Activated T-cell treated with anti-CD3 and anti-CD28 coated beads, Interleukin-2, amount 50 U/mL, for 4 hours (primary cell): ENCODE measurements at regions not wholly inside any gene's neighbourhood (a gene's known extent, or its start where the extent isn't known, plus 50 kb on each side); places are given as distances from the start of the nearest gene placed in this dataset.

Experiments used
- ATAC-seq, 2 donors: fragments of 200-7000 bp; cut with Tn5 transposase; one replicate each; pipeline ENCODE4 v1.10.0; 2021
- DNase-seq: peaks from one replicate; pipeline ENCODE4 v3.0.0-alpha.2; 2020
- H3K27me3 Mint-ChIP-seq: one replicate; pipeline ENCODE4 v1.8.0; 2021; ENCODE audit warnings: low read depth, mixed read lengths
- H3K36me3 Mint-ChIP-seq: one replicate; pipeline ENCODE4 v1.8.0; 2022; ENCODE audit warnings: mixed read lengths; ENCODE audit not compliant: insufficient read depth
- H3K4me1 Mint-ChIP-seq: one replicate; pipeline ENCODE4 v1.8.0; 2021; ENCODE audit warnings: low read depth, mixed read lengths
- H3K4me3 Mint-ChIP-seq: one replicate; pipeline ENCODE4 v1.8.0; 2021; ENCODE audit warnings: mild to moderate bottlenecking, moderate library complexity, mixed read lengths
- H3K9me3 Mint-ChIP-seq: one replicate; pipeline ENCODE4 v1.8.0; 2021; ENCODE audit warnings: mixed read lengths

GRCh38 chr15:93646193-93646592, 557.2 kb upstream of the RGMA start:
- H3K27me3 Mint-ChIP-seq = peaks cover 5% of the 10 kb centered on the region
- no peaks in the 10 kb centered on the region for H3K36me3 Mint-ChIP-seq
- no peak for ATAC-seq
- H3K4me3 Mint-ChIP-seq = no peak overlapping the region
- no peaks in the 10 kb centered on the region for H3K4me1 Mint-ChIP-seq
- no peak for DNase-seq
- H3K9me3 Mint-ChIP-seq = no peaks in the 10 kb centered on the region

- no peaks in the 10 kb centered on the region for H3K9me3 Mint-ChIP-seq
- no peaks in the 10 kb centered on the region for H3K36me3 Mint-ChIP-seq
- peaks cover 5% of the 10 kb centered on the region for H3K27me3 Mint-ChIP-seq
- no peak for DNase-seq
- no peaks in the 10 kb centered on the region for H3K4me1 Mint-ChIP-seq
- no peak overlapping the region for H3K4me3 Mint-ChIP-seq
- ATAC-seq = no peak
Measured at GRCh38 chr15:93645594-93645993, 556.6 kb upstream of the RGMA start.

GRCh38 chr15:93644595-93644994, 555.6 kb upstream of the RGMA start:
- ATAC-seq (no peak), DNase-seq (no peak)
- Mint-ChIP-seq H3K27me3 (peaks cover 7% of the 10 kb centered on the region), H3K36me3 (no peaks in the 10 kb centered on the region), H3K4me3 (no peak overlapping the region), H3K9me3 (no peaks in the 10 kb centered on the region), H3K4me1 (no peaks in the 10 kb centered on the region)

GRCh38 chr15:93640411-93640962, 551.5 kb upstream of the RGMA start:
- DNase-seq (no peak), ATAC-seq (no peak)
- Mint-ChIP-seq H3K27me3 (peaks cover 8% of the 10 kb centered on the region), H3K36me3 (no peaks in the 10 kb centered on the region), H3K4me3 (no peak overlapping the region), H3K9me3 (no peaks in the 10 kb centered on the region), H3K4me1 (no peaks in the 10 kb centered on the region)

- no peak for ATAC-seq
- H3K9me3 Mint-ChIP-seq = no peaks in the 10 kb centered on the region
- no peaks in the 10 kb centered on the region for H3K36me3 Mint-ChIP-seq
- no peak for DNase-seq
- H3K27me3 Mint-ChIP-seq = no peaks in the 10 kb centered on the region
- H3K4me3 Mint-ChIP-seq = no peak overlapping the region
- no peaks in the 10 kb centered on the region for H3K4me1 Mint-ChIP-seq
Measured at GRCh38 chr15:93631958-93632618, 543.1 kb upstream of the RGMA start.

GRCh38 chr15:93619597-93619996, 530.6 kb upstream of the RGMA start:
- no peaks in the 10 kb centered on the region for H3K9me3 Mint-ChIP-seq
- DNase-seq (no peak), ATAC-seq (no peak)
- peaks cover 9% of the 10 kb centered on the region for H3K27me3 Mint-ChIP-seq
- no peaks in the 10 kb centered on the region for H3K4me1 Mint-ChIP-seq
- H3K36me3 Mint-ChIP-seq = no peaks in the 10 kb centered on the region
- H3K4me3 Mint-ChIP-seq = no peak overlapping the region

- Mint-ChIP-seq H3K9me3 (no peaks in the 10 kb centered on the region), H3K36me3 (no peaks in the 10 kb centered on the region), H3K4me1 (no peaks in the 10 kb centered on the region), H3K4me3 (no peak overlapping the region), H3K27me3 (peaks cover 4% of the 10 kb centered on the region)
- ATAC-seq (no peak), DNase-seq (no peak)
Measured at GRCh38 chr15:93617443-93617842, 528.4 kb upstream of the RGMA start.

- Mint-ChIP-seq H3K4me3 (no peak overlapping the region), H3K27me3 (peaks cover 4% of the 10 kb centered on the region), H3K36me3 (no peaks in the 10 kb centered on the region), H3K4me1 (no peaks in the 10 kb centered on the region), H3K9me3 (no peaks in the 10 kb centered on the region)
- ATAC-seq (no peak), DNase-seq (no peak)
Measured at GRCh38 chr15:93614386-93615104, 525.5 kb upstream of the RGMA start.

GRCh38 chr15:93613386-93613785, 524.4 kb upstream of the RGMA start:
- H3K27me3 Mint-ChIP-seq = peaks cover 4% of the 10 kb centered on the region
- no peaks in the 10 kb centered on the region for H3K9me3 Mint-ChIP-seq
- H3K36me3 Mint-ChIP-seq = no peaks in the 10 kb centered on the region
- H3K4me1 Mint-ChIP-seq = no peaks in the 10 kb centered on the region
- H3K4me3 Mint-ChIP-seq = no peak overlapping the region
- no peak for ATAC-seq
- no peak for DNase-seq

- Mint-ChIP-seq H3K36me3 (no peaks in the 10 kb centered on the region), H3K4me1 (no peaks in the 10 kb centered on the region), H3K9me3 (no peaks in the 10 kb centered on the region), H3K4me3 (no peak overlapping the region), H3K27me3 (peaks cover 4% of the 10 kb centered on the region)
- DNase-seq (no peak), ATAC-seq (no peak)
Measured at GRCh38 chr15:93612953-93613352, 523.9 kb upstream of the RGMA start.

GRCh38 chr15:93610944-93611343, 521.9 kb upstream of the RGMA start:
- DNase-seq (no peak), ATAC-seq (no peak)
- Mint-ChIP-seq H3K9me3 (no peaks in the 10 kb centered on the region), H3K4me3 (no peak overlapping the region), H3K4me1 (no peaks in the 10 kb centered on the region), H3K27me3 (no peaks in the 10 kb centered on the region), H3K36me3 (no peaks in the 10 kb centered on the region)

- no peak overlapping the region for H3K4me3 Mint-ChIP-seq
- H3K36me3 Mint-ChIP-seq = no peaks in the 10 kb centered on the region
- DNase-seq (no peak), ATAC-seq (no peak)
- no peaks in the 10 kb centered on the region for H3K4me1 Mint-ChIP-seq
- H3K9me3 Mint-ChIP-seq = no peaks in the 10 kb centered on the region
- H3K27me3 Mint-ChIP-seq = no peaks in the 10 kb centered on the region
Measured at GRCh38 chr15:93608643-93609148, 519.7 kb upstream of the RGMA start.

- no peaks in the 10 kb centered on the region for H3K4me1 Mint-ChIP-seq
- H3K27me3 Mint-ChIP-seq = peaks cover 6% of the 10 kb centered on the region
- H3K36me3 Mint-ChIP-seq = no peaks in the 10 kb centered on the region
- DNase-seq (no peak), ATAC-seq (no peak)
- H3K9me3 Mint-ChIP-seq = peaks cover 3% of the 10 kb centered on the region
- no peak overlapping the region for H3K4me3 Mint-ChIP-seq
Measured at GRCh38 chr15:93603550-93603949, 514.5 kb upstream of the RGMA start.

GRCh38 chr15:93587059-93587521, 498.1 kb upstream of the RGMA start:
- Mint-ChIP-seq H3K9me3 (no peaks in the 10 kb centered on the region), H3K4me3 (no peak overlapping the region), H3K27me3 (peaks cover 12% of the 10 kb centered on the region), H3K4me1 (no peaks in the 10 kb centered on the region), H3K36me3 (no peaks in the 10 kb centered on the region)
- no peak for DNase-seq
- ATAC-seq = no peak

GRCh38 chr15:93585012-93585411, 496.0 kb upstream of the RGMA start:
- DNase-seq (no peak), ATAC-seq (no peak)
- peaks cover 12% of the 10 kb centered on the region for H3K27me3 Mint-ChIP-seq
- H3K9me3 Mint-ChIP-seq = no peaks in the 10 kb centered on the region
- H3K4me1 Mint-ChIP-seq = no peaks in the 10 kb centered on the region
- no peaks in the 10 kb centered on the region for H3K36me3 Mint-ChIP-seq
- H3K4me3 Mint-ChIP-seq = no peak overlapping the region
